GM19463 (cell line): ENCODE measurements at regions not wholly inside any gene's neighbourhood (a gene's known extent, or its start where the extent isn't known, plus 50 kb on each side); places are given as distances from the start of the nearest gene placed in this dataset.

ENCODE experiments used
- ATAC-seq: cut with Tn5 transposase; IDR thresholded peaks from one replicate; pipeline ENCODE4 v1.9.1; 2021; ENCODE audit warnings: mild to moderate bottlenecking, moderate library complexity; ENCODE audit not compliant: unreplicated experiment

DNA sequence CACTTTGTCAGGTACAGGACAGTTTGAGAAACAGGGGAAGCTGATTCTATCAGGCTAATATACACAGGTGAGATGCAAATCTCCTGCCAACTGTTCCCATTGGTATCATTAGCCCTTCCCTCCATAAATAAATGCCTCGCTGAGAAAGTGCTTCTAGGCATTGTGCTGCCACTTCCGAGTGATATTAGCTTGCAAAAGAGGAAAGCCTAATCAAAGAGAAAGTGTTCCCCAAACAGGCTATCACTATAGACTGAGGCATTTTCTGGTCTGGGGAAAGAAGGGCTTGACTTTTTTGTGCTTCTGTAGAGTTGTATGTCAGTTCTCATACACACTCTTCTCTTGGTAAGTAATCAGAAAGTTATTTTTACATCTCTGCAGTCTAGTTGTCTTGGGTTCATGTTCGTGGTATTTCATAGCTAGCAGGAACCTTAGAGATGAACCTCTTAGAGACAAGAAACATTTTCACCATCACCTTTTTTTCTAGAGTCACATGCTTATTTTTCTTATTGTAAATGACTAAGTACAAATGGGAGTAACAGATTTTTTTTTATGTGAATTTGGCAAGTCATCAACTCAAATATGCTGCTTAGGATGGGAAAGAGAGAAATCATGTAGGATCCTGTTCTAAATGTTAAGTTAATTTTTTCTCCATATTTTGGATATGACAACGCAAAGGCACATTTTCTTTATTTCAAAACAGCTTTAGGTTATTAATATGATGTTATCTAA, 1009.8 kb downstream of the ADGRL3 start:
- no peak for ATAC-seq

- ATAC-seq = no peak
Measured at GRCh38 chr4:62208921-62209320, 1008.8 kb downstream of the ADGRL3 start.

DNA sequence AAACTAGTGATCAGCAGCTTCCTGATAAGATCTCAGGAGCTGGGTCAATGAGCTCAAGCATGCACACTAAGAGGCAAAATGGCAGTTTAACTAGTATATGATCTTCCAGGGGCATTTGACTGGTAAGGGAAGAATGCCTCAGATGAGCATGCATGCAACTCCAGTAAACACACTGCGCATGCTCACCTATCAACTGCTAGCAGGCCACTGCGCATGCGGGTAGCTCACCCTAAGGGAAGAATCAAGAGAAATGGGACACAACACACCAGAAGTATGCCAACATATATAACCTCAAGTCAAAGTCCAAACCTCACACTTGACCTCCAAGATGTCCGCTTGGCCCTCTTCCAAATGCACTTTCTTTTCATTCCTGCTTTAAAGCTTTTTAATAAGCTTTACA, 1004.0 kb downstream of the ADGRL3 start:
- ATAC-seq = no peak

- no peak for ATAC-seq
Measured at GRCh38 chr4:62199291-62199810, 999.2 kb downstream of the ADGRL3 start.

- ATAC-seq = no peak
Measured at GRCh38 chr4:62196338-62196737, 996.2 kb downstream of the ADGRL3 start.

GRCh38 chr4:62194342-62194741, 994.2 kb downstream of the ADGRL3 start:
- ATAC-seq = no peak

DNA sequence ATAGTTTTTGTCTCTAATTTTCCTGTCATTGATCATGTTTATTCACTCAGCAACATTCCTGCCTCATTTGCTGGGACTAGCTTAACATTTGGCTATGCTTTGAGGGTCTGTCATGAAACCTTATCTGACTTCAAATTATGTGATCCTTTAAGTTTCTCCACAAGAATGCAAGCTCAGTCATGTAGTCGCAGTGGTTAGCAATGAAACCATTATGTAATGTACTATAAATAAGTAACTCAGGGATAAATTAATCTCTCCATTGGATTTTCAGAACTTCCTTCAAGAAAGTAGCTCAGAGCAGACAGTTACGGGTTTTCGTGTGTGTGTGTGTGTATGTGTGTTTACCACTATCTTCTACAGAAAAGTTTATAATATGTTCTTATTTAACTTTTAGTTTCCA, 993.6 kb downstream of the ADGRL3 start:
- no peak for ATAC-seq

- no peak for ATAC-seq
Measured at GRCh38 chr4:62191451-62192240, 991.5 kb downstream of the ADGRL3 start.

DNA sequence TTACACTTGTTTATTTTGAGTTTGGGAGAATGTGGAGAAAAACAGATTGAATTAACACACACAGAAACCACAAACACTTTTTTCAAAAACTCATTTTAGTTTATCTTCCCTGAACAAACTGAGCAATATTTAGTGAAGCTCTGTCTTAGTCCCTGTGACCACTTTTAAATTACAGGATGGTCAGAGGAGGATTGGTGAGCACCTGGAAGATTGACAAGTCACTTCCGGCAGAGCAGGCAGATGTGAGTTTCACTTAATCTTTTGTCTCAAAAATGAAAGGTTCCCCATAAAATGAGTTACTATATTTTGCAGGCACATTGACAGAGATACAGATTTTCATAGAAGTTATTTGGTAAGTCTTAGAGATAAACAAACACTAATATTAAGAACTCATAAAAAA, 970.1 kb downstream of the ADGRL3 start:
- ATAC-seq = no peak

GRCh38 chr4:62168681-62169080, 968.6 kb downstream of the ADGRL3 start:
- ATAC-seq = no peak

- no peak for ATAC-seq
Measured at GRCh38 chr4:62162606-62163005, 962.5 kb downstream of the ADGRL3 start.

DNA sequence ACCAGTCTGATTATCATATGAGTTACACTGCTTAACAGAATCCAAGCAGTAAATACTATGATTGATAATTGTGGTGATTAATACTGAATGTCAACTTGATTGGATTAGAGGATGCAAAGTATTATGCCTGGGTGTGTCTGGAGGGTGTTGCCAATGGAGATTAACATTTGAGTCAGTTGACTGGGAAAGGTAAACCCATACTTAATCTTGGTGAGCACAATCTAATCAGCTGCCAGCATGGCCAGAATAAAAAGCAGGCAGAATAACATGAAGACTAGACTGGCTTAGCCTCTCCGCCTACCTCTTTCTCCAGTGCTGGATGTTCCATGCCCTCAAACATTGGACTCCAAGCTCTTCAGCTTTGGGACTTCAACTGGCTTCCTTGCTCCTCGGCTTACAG, 961.3 kb downstream of the ADGRL3 start:
- ATAC-seq = no peak

- ATAC-seq = no peak
Measured at GRCh38 chr4:62159876-62160275, 959.8 kb downstream of the ADGRL3 start.

- ATAC-seq = no peak
Measured at GRCh38 chr4:62159306-62159705, 959.2 kb downstream of the ADGRL3 start.

DNA sequence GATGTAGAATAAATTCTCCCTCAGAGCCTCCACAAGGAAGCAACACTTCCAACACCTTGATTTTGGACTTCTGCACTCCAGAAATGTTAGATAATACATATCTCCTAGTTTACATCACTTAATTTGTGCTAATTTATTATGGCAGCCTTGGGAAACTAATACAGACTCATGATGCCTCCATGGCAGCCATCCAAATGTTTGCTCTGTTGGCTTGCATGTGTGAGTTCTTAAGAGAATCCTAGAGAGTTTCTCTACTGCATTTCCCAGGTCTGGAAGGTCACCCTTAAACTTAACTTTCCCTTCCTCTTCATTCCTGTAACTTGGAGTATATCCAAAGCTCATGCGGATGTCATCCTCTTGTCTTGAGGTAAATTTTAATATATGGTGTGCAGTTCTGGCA, 956.1 kb downstream of the ADGRL3 start:
- ATAC-seq = no peak

GRCh38 chr4:62145276-62145675, 945.1 kb downstream of the ADGRL3 start:
- no peak for ATAC-seq

- no peak for ATAC-seq
Measured at GRCh38 chr4:62144431-62144830, 944.3 kb downstream of the ADGRL3 start.

DNA sequence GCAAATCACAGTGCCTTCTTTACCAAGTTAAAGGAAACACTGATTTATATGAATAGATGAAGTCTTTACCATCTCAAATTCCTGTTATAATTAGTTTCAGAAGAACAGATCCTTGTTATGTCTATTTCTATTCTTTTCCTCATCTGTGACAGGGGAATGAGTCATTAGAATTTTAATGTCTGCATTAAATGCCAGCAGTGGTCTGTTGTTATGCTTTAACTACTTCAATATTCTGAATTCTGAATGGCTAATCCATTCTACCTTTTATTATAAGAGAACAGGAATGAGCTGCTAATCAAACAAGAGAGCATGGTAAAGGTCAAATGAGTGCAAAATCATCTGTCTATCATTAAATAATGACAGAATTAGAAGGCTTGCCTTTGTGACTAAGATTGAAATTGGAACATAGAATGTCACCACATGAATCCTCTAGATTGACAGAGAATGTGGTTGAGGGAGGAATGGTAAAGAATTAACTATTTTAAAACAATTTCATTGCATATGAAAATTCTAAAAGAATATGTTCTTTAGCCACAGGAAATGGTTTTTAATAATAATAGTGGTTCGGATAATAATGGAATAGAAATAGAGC, 935.5 kb downstream of the ADGRL3 start:
- no peak for ATAC-seq

DNA sequence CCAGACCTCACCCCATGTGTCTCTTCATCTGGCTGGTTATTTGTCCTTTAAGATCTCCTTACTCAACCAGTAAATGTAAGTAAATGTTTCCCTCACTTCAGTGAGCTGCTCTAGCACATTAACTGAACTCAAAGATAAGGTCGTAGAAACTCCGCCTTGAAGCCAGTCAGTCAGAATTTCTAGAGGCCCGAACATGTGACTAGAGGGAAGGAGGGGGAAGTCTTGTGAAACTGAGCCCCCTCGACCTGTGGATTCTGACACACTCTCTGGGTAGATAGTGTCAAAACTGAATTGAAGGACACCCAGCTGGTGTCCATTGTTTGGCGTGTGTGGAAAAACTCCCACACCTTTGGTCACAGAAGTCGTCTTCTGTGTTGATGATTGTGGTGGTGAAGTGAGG, 933.9 kb downstream of the ADGRL3 start:
- ATAC-seq = no peak

DNA sequence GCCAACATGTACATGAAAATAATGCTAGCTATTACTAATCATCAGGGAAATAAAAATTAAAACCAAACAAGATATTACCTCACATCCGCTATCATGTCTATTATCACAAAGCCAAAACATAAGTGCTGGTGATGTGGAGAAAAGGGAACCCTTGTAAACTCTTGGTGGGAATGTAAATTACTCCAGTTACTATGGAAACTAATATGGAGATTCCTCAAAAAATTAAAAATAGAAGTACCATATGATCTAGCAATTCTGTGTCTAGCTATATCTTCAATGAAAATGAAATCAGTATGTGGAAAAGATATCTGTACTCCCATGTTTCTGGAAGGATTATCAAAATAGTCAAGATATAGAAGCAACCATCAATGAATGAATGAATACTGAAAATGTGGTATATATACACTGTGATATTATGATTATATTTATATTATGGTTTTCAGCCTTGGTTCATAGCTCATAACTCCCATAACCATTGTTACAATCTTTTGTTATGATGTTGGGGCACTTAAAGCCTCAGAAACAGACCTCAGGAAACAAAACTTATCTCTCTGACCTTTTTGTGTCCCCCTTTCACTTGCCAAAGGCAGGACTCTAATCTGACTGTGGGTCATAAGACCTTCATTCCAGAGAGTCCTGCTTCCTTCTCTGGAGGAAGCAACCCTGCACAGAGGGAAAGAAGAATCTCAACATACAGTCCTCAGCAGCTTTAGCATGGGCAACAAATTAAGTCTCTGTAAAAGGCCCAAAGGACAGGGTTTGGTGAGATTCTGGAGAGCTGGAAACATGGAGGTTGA, 933.2 kb downstream of the ADGRL3 start:
- no peak for ATAC-seq

- ATAC-seq = no peak
Measured at GRCh38 chr4:62131049-62131448, 930.9 kb downstream of the ADGRL3 start.
